Brain microvascular endothelial cell (primary cell): ENCODE measurements at regions not wholly inside any gene's neighbourhood (a gene's known extent, or its start where the extent isn't known, plus 50 kb on each side); places are given as distances from the start of the nearest gene placed in this dataset.
"Not testable (repeated sequence)": the region's sequence is repeated elsewhere in the genome, so short reads cannot be mapped to it uniquely, and the experiment has no call there.

Experiments used
- DNase-seq: peaks from one replicate; pipeline ENCODE4 v3.0.0-alpha.2; 2020
- H3K27ac ChIP-seq: fragments of 250-450 bp; sonication (Bioruptor Pico); 2 replicates; pipeline ENCODE4 v1.5.1; 2020; ENCODE audit warnings: mild to moderate bottlenecking, moderate library complexity
- H3K27me3 ChIP-seq: fragments of 250-450 bp; sonication (Bioruptor Pico); replicated peaks from 2 replicates; pipeline ENCODE4 v1.5.1; 2020; ENCODE audit warnings: mild to moderate bottlenecking
- H3K36me3 ChIP-seq: fragments of 250-450 bp; sonication (Bioruptor Pico); replicated peaks from 2 replicates; pipeline ENCODE4 v1.5.1; 2020; ENCODE audit warnings: mild to moderate bottlenecking
- H3K4me3 ChIP-seq: 2 replicates; pipeline ENCODE4 v1.5.1; 2011; ENCODE audit warnings: low read depth, mild to moderate bottlenecking, control low read depth, low read length, moderate library complexity
- CTCF ChIP-seq: IDR thresholded peaks from 2 replicates; pipeline ENCODE4 v1.5.1; 2011; ENCODE audit warnings: low read depth, mild to moderate bottlenecking, moderate library complexity, low read length, control low read depth, inconsistent platforms; ENCODE audit errors: missing control alignments
- in situ Hi-C: cut with HindIII; loops from 2 replicates; pipeline ENCODE4 v1.10.0; 2017; ENCODE audit warnings: low sequenced_read_pairs, low pct_ligation_motif_present

- no peak for TF ChIP-seq CTCF
- Histone ChIP-seq H3K36me3 (no peaks in the 10 kb centered on the region), H3K27me3 (no peaks in the 10 kb centered on the region), H3K4me3 (no peak overlapping the region), H3K27ac (no peak overlapping the region)
- in situ Hi-C loops, result no loop called here
- no peak for DNase-seq
Measured at GRCh38 chr4:169327951-169328350, 57.2 kb upstream of the SH3RF1 start.

- in situ Hi-C loops, H3K4me3 ChIP-seq, H3K27ac ChIP-seq, H3K36me3 ChIP-seq, DNase-seq, H3K27me3 ChIP-seq: not testable (repeated sequence)
Measured at GRCh38 chr4:169323925-169324324, 53.2 kb upstream of the SH3RF1 start.

GRCh38 chr4:169322833-169323232 lies 52.1 kb upstream of the SH3RF1 start:
- H3K27me3 ChIP-seq, DNase-seq, in situ Hi-C loops, H3K27ac ChIP-seq, H3K36me3 ChIP-seq, H3K4me3 ChIP-seq: not testable (repeated sequence)
